HG03280 (cell line): ENCODE measurements at regions not wholly inside any gene's neighbourhood (a gene's known extent, or its start where the extent isn't known, plus 50 kb on each side); places are given as distances from the start of the nearest gene placed in this dataset.

ENCODE experiments used
- ATAC-seq: cut with Tn5 transposase; IDR thresholded peaks from one replicate; pipeline ENCODE4 v1.9.1; 2021; ENCODE audit warnings: mild to moderate bottlenecking, moderate library complexity; ENCODE audit not compliant: unreplicated experiment

DNA sequence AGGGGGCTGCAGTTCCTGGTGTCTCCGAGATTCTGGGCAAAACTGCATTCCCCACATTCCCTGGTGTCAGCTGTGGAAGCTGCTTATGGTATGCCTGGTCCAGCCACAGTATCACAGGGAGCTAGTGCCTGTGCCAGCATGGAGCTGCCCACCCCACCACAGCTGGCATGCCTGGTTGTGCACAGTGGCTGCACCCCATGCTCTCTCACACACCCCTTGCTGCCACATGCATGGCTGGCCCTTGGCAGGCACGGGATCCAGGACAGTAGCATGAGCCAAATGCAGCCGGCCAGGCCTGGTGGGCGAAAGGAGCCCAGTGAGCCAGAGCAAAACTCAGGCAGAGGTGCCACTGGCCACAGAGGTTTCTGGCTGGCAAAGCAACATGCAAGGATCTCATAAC, 418.0 kb upstream of the SPOCK3 start:
- ATAC-seq: no peak

DNA sequence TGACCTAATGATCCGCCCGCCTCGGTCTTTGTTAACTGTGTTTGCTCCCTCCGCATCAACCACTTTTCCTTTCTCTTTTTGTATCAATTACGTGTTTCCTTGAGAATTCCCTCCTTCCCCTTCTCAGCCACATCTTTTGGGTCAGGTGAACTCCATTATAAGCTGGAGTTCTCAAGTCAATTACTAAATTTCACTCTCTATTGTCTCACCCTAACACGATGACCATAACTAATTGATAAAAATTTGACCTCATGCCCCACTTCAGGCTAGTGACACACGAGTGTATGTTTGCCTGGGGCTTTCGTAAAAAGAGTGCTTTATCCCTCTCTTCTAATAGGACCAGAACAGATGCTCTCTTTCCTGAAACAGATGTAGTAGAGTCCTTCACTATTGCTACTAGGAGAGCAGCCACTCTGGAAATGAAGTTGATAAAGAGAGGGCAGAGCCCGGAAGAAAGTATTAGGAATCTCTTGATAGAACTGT, 403.6 kb upstream of the ANXA10 start:
- ATAC-seq: no peak

DNA sequence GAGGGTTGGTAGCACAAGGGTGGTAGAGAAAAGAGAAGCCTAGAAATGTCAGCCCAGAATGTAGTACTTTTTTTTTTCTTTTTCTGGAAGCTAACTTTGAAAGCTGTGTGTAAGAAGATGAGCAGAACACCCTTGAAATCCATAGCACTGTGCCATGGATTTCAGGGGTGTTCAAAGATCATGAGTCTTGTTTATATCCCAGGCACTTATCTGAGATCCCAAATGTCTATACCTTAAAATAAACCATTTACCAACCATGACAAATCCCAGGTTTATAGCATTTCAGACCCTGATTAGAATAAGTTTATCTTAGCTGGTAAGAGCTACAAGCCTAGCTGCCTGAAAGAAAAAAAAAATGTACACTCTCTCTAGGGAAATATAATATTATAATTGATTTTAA, 389.9 kb upstream of the ANXA10 start:
- no peak for ATAC-seq

GRCh38 chr4:167711517-167711916, 380.8 kb upstream of the ANXA10 start:
- no peak for ATAC-seq

GRCh38 chr4:167713756-167714155, 378.6 kb upstream of the ANXA10 start:
- no peak for ATAC-seq

GRCh38 chr4:167715176-167715575, 377.2 kb upstream of the ANXA10 start:
- no peak for ATAC-seq

GRCh38 chr4:167717495-167717894, 374.8 kb upstream of the ANXA10 start:
- ATAC-seq: no peak

DNA sequence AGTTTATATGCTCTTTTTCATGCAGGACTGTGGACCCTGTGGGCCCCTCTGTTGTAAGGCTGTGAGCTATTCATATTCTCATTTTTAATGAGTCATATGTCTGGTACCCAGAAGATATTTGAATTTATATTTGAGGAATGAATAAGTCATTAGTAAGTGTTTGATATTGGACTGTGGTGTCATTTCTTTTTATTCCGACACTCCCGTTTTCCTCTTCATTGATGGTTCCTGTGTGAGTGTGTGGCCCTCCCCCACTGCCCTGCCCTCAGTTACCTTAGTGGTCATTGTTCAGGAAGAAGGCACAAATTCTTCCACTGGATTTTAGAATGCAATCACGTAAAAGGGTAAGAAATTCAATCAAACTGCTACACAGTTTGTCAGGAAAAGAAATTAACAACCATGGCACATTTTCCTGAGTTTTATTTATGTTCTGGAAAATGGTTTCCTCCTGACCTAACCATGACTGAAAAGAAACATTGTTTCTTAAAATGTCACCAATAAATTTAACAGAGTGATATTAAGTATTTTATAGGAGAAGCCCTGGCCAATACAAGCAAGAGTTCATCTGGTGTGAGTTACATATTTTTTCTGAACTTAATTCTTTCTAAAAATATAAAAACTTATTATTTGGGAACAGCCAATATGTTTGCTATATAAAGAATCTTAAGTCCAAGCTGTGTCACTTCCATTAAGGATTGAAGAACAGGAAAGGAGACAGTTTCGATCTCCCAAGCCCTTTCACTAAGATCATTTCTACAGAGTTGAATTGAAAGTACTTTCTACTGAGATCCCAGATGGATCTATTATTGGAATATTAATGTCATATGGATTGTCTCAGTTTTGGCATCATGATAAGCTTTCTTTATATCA, 370.5 kb upstream of the ANXA10 start:
- ATAC-seq: no peak

- ATAC-seq: no peak
Observed at GRCh38 chr4:167722487-167722808, 369.9 kb upstream of the ANXA10 start.

DNA sequence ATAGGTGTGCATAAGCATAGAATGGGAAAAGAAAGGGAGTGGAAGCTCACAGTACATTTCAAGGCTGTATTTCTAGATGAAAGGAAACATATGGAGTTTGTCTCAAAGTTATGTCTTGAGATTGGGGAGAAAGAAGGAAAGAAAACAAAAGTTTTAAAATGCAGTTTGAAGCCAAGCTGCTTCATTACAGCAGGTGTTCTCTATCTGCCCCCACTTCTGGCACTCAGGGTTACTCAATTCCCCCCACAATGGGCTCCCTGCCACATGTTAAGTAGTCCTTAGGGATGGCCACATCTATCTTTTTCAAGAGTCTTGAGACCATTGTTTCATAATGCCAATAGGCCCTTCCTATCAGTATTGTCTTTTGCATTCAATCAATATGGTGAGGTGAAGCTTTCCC, 367.4 kb upstream of the ANXA10 start:
- no peak for ATAC-seq

DNA sequence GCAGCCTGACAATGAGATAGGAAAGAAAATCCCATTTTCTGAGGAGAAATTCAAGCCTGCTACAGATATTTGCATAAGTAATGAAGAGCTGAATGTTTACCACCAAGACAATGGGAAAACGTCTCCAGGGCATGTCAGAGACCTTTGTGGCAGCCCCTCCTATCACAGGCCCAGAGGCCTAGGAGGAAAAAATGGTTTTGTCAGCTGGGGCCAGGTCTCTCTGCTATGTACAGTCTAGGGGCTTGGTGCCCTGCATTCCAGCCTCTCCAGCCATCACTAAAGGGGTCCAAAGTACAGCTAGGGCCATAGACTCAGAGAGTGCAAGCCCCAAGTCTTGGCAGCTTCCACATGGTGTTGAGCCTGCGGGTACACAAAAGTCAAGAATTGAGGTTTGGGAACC, 361.6 kb upstream of the ANXA10 start:
- no peak for ATAC-seq

DNA sequence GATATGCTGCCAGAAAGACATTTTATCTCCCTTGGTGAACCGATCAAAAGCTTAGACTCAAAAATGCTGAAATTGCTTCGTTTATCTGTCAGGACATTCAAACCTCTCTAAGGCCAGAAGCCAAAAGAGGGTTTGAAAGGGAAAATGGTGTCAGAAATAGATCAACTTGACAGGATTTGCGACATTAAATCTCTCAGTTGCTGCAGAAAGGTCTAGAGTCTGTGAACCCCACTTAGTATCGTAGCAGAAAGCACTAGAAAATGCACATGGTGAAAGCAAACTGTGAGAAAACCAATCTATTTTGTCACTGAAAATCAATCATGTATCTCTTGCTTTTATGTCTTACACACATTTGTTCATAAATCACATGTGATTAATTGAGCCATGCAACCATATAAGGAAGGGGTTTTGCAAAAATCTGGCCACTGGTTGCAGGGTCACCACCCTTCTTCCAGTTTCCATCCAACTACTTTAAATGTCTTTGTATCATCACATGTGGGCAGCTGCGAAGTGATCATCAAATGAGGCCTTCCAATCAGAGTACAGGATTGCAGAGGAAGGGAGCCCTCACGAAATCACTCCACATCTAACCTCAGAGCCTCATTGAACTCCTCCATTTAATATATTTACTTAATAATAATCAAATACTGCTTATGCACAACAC, 347.2 kb upstream of the ANXA10 start:
- no peak for ATAC-seq

GRCh38 chr4:167767281-167767680, 325.1 kb upstream of the ANXA10 start:
- ATAC-seq: no peak

DNA sequence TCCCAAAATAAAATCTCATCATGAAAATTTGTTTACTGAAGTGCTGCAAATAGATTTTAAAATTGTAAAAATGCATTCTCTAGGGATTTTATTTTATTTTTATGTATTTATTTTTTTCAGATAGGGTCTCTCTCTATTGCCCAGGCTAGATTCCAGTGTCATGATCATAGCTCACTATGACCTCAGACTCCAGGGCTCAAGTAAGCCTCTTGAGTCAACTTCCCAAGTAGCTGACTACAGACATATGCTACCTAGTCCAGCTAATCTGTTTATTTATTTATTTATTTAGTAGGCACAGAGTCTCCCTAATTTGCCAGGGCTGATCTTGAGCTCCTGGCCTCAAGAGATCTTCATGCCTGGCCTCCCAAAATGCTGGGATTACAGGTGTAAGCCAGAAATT, 317.7 kb upstream of the ANXA10 start:
- no peak for ATAC-seq

DNA sequence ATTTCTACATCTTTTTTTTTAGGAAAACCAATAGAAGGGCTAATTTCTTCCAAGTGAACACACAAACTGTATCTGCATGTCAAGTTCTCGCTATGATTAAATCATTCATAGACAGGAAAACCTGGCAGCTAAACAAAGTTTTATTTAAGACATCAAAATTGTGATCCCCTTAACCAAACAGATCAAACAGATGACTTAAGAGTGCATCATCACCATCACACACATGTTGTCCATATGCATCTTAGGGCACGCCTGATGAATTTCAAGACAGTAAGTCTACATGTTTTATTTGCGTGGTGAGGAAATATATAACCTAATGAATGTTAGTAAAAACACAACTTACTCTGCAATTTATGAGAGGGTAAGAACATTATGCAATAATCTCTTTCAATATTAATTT, 317.0 kb upstream of the ANXA10 start:
- no peak for ATAC-seq

- ATAC-seq: no peak
Observed at GRCh38 chr4:167779280-167779679, 313.1 kb upstream of the ANXA10 start.

DNA sequence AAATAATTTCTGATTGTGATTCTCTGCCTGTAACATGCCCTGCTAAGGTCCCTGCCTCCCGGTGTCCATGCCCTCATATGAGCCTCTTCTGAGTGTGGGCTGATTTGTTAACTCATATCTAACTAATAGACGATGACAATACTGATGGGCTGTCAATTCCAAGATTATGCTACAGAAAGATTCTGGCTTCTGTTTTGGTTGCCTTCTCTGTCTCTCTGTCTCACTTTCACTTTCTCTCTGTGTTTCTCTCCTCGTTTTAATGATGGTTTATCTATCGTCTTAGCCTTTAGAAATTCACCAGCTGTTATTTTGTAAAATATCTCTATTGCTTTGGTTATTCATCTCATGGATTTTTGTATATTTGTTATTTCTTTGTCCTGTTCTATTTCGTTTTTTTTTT, 312.5 kb upstream of the ANXA10 start:
- ATAC-seq: no peak

- ATAC-seq: no peak
Observed at GRCh38 chr4:167784826-167785225, 307.5 kb upstream of the ANXA10 start.

DNA sequence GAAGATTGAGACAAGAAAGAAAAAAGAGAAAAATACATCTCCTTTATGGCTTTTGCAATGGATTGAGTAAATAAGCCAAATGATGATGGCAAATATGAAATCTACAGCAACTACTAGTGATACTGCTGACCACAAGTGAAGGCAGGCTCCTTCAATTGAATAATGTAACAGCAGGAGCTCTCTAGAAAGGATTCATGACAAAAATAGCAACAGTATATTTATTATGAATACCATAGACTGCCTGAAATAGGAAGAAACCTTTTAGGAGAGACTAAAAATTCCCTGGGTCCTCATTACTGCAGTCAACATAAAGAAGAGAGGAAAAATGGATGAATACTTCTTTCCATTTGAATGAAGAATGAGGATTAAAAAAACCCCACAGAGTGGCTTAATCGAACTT, 306.8 kb upstream of the ANXA10 start:
- ATAC-seq: no peak

DNA sequence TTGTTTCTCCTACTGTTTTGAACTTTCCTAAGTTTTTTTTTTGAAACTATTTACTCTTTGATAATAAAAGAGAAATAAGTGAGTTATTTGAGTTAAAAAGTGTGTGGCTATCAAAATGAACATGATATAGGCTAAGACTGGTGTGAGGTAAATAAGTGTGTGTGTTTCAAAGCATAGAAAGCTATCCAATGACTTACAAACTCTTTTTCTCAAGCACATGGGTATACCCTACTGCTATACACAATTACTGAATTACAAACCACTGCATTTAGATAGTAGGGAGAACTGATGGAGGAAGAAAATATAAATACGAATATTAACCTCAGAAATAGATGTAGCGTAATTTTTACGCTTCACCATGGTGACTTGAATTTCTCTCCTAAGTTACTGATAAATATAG, 305.8 kb upstream of the ANXA10 start:
- ATAC-seq: no peak

DNA sequence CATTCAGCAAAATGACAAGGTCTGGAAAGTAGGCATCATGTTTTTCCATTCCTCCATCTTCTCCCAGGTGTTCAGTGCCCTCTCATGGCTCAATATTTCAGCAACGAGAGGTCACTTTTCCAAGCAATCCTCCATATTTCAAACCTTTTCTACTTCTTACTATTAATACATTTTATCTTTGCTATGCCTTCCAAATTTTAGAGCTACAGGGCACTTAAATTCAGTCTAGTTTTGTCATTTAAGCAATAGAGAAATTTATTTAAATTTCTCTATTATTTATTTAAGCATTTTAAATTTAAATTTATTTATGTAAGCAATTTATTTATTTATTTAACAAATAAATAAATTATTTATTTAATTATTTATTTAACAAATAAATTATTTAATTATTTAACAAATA, 305.1 kb upstream of the ANXA10 start:
- no peak for ATAC-seq

- no peak for ATAC-seq
Observed at GRCh38 chr4:167802463-167803212, 289.7 kb upstream of the ANXA10 start.
